ENCODE measurements at regions not wholly inside any gene's neighbourhood (a gene's known extent, or its start where the extent isn't known, plus 50 kb on each side); places are given as distances from the start of the nearest gene placed in this dataset.

DNA sequence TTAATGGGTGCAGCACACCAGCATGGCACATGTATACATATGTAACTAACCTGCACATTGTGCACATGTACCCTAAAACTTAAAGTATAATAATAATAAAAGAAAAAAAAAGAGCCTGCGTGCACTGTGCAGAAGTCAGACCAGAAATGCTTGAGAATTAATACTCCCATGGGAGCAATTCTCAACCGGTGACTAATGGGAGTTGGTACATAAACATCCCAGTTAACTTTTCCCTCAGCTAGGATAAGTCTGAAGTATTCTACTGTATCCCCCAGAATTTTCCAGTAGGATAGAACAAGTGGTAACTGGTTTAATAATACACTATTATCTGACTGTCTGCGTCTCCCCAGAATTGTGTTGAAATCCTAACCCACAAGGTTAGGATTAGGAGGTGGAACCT is 113.6 kb upstream of the COL5A2 start:
- TF ChIP-seq YY1 (IDR thresholded peaks at IDR 0.05; ENCODE audit: insufficient read depth, insufficient read length): no peak
- no peak for TF ChIP-seq SUZ12 (IDR thresholded peaks at IDR 0.05; ENCODE audit: extremely low read depth, insufficient read depth, insufficient read length)
